Lower lobe of right lung (tissue), 2 donors: ENCODE measurements at regions not wholly inside any gene's neighbourhood (a gene's known extent, or its start where the extent isn't known, plus 50 kb on each side); places are given as distances from the start of the nearest gene placed in this dataset.

Experiments used
- ATAC-seq, 2 donors: fragments of 200-7000 bp; cut with Tn5 transposase; one replicate each; pipeline ENCODE4 v1.9.1; 2020 to 2022; ENCODE audit warnings: mild to moderate bottlenecking in 2 of 2, moderate library complexity in 2 of 2
- DNase-seq: peaks from one replicate; pipeline ENCODE4 v3.0.0-alpha.2; 2020
- H3K27ac ChIP-seq: fragments of 200-600 bp; one replicate; pipeline ENCODE4 v1.8.0; 2022
- H3K27me3 ChIP-seq: fragments of 200-600 bp; one replicate; pipeline ENCODE4 v1.8.0; 2022; ENCODE audit warnings: low read depth
- H3K36me3 ChIP-seq: fragments of 200-600 bp; one replicate; pipeline ENCODE4 v1.8.0; 2022; ENCODE audit warnings: mild to moderate bottlenecking
- H3K4me1 ChIP-seq: fragments of 200-600 bp; one replicate; pipeline ENCODE4 v1.8.0; 2022
- H3K4me3 ChIP-seq: fragments of 200-600 bp; one replicate; pipeline ENCODE4 v1.8.0; 2022; ENCODE audit warnings: mild to moderate bottlenecking
- H3K9me3 ChIP-seq: fragments of 200-600 bp; one replicate; pipeline ENCODE4 v1.8.0; 2022
- intact Hi-C: fragments of 100-400 bp; cut with DNase I; formaldehyde crosslinking; loops from one replicate; pipeline ENCODE4 v1.11.0; 2022
- TF ChIP-seq, protein P1 (sequence below): fragments of 200-600 bp; IDR thresholded peaks from one replicate; pipeline ENCODE4 v1.8.0; 2022; ENCODE audit warnings: antibody characterized with exemption, mild to moderate bottlenecking
- donor health status: DM: no; HTN: yes; CAD: no; lungs with severe emphysema.

DNA sequence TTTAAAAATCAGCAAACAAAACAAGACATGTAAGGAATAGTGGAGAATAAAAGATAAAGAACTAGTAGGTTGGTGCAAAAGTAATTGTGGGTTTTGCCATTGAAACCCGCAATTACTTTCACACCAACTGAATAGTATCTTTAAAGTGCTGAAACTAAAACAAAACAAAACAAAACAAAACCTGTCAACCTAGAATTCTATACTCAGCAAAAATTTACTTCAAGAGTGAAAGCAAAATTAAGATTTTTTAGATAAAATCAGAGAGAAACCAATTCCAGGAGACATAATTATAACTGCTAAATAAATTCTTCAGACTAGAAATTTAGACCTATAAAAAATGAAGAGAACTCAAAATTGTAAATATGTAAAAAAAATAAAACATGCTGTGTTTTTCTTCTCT lies 114.0 kb upstream of the TSPAN2 start:
- Histone ChIP-seq H3K27me3 (no peaks in the 10 kb centered on the region), H3K36me3 (no peaks in the 10 kb centered on the region), H3K27ac (no peak overlapping the region), H3K4me1 (no peaks in the 10 kb centered on the region), H3K9me3 (no peaks in the 10 kb centered on the region), H3K4me3 (no peak overlapping the region)
- no peak for DNase-seq
- TF ChIP-seq, protein P1, sequence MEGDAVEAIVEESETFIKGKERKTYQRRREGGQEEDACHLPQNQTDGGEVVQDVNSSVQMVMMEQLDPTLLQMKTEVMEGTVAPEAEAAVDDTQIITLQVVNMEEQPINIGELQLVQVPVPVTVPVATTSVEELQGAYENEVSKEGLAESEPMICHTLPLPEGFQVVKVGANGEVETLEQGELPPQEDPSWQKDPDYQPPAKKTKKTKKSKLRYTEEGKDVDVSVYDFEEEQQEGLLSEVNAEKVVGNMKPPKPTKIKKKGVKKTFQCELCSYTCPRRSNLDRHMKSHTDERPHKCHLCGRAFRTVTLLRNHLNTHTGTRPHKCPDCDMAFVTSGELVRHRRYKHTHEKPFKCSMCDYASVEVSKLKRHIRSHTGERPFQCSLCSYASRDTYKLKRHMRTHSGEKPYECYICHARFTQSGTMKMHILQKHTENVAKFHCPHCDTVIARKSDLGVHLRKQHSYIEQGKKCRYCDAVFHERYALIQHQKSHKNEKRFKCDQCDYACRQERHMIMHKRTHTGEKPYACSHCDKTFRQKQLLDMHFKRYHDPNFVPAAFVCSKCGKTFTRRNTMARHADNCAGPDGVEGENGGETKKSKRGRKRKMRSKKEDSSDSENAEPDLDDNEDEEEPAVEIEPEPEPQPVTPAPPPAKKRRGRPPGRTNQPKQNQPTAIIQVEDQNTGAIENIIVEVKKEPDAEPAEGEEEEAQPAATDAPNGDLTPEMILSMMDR = no peak
- intact Hi-C loops = no loop called here
- no peak for ATAC-seq

DNA sequence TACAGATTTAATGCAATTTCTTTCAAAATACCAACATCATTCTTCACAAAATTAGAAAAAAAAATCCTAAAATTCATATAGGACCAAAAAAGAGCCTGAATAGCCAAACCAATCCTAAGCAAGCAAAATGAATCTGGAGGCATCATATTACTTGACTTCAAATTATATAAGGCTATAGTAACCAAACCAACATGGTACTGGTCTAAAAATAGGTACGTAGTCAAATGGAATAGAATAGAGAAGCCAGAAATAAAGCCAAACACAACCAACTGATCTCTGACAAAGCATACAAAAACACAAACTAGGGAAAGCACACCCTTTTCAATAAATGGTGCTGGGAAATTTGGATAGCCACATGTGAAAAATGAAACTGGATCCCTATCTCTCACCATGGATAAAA lies 112.3 kb upstream of the TSPAN2 start:
- ATAC-seq = no peak
- H3K36me3 ChIP-seq = no peaks in the 10 kb centered on the region
- TF ChIP-seq, protein P1 = no peak
- H3K27me3 ChIP-seq = no peaks in the 10 kb centered on the region
- DNase-seq = no peak
- no peaks in the 10 kb centered on the region for H3K4me1 ChIP-seq
- no peaks in the 10 kb centered on the region for H3K9me3 ChIP-seq
- H3K4me3 ChIP-seq = no peak overlapping the region
- no peak overlapping the region for H3K27ac ChIP-seq
- intact Hi-C loops = no loop called here

DNA sequence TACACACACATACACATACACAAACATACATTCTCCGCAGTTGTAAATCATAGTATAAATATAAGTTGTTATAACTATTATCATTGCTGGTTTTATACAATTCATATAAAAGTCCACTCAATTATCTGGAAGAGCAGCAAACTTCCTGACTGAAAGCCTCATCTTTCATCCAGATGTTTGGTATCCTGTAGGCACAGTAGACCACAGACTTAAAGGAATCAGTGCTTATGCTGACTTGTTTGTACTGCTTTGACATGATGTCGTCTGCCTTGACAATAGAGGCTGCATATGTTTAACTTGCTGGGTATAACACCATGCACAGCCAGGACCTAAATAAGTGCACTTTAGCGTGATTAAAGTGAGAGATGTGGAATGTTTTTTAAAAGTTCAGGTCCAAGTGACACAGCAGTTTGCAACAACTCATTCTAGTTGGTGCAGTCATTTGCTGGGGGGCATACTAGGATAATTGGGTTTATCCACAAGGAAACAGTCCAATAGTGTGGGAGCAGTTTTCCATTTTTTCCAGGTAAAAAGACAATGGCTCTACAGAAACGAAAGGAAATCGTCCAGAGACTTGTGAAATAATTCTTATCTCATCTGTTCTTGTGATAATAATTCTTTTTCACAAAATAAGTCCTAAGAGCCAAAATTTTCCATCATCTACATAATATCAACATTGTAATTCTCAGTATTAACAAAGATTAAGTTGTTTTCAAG lies 110.3 kb upstream of the TSPAN2 start:
- TF ChIP-seq, protein P1 = no peak
- intact Hi-C loops = no loop called here
- Histone ChIP-seq H3K4me1 (no peaks in the 10 kb centered on the region), H3K9me3 (no peaks in the 10 kb centered on the region), H3K4me3 (no peak overlapping the region), H3K27me3 (no peaks in the 10 kb centered on the region), H3K36me3 (no peaks in the 10 kb centered on the region), H3K27ac (no peak overlapping the region)
- ATAC-seq = no peak
- DNase-seq = no peak

DNA sequence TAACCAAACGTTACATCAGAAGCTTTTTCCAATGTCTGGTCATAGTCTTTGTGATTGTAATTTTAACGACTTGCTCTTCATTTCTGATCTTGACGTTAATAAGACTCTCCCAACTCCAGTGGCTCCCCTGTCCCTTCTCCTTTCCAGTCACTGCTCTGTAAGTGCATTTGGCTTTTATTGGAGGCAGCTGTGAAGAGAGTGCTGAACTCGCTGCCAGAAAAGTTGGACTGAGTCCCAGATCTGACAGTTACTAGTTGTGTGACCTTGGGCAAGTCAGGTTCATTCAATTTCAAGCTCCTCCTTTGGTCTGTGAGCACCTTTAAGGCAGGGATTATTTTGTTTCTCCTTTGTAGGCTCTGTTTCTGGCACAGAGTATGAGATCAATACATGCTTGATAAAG lies 109.6 kb upstream of the TSPAN2 start:
- DNase-seq = no peak
- Histone ChIP-seq H3K27ac (no peak overlapping the region), H3K36me3 (no peaks in the 10 kb centered on the region), H3K4me3 (no peak overlapping the region), H3K4me1 (no peaks in the 10 kb centered on the region), H3K9me3 (no peaks in the 10 kb centered on the region), H3K27me3 (no peaks in the 10 kb centered on the region)
- intact Hi-C loops = no loop called here
- TF ChIP-seq, protein P1 = no peak
- ATAC-seq = no peak

DNA sequence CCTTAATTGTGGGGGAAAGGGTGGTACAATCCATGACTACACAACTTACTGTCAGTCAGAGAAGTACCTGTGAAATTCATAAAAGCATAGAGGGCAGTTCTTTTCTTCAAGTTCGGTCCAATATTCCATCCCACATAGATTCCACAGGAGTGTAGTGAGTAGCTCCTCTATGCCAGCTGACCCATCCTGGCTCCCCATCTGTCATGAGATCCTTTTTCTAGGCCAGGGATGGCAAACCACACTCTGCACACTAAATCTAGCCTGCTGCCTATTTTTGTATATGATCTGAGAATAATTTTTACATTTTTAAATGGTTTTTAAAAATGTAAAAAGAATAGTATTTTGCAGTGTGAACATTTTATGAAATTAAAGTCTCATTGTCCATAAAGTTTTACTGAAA lies 107.0 kb upstream of the TSPAN2 start:
- Histone ChIP-seq H3K27me3 (no peaks in the 10 kb centered on the region), H3K4me1 (no peaks in the 10 kb centered on the region), H3K9me3 (no peaks in the 10 kb centered on the region), H3K4me3 (no peak overlapping the region), H3K27ac (no peak overlapping the region), H3K36me3 (no peaks in the 10 kb centered on the region)
- no peak for ATAC-seq
- no peak for DNase-seq
- TF ChIP-seq, protein P1 = no peak
- intact Hi-C loops = no loop called here
